ENCODE measurements at regions not wholly inside any gene's neighbourhood (a gene's known extent, or its start where the extent isn't known, plus 50 kb on each side); places are given as distances from the start of the nearest gene placed in this dataset.

DNA sequence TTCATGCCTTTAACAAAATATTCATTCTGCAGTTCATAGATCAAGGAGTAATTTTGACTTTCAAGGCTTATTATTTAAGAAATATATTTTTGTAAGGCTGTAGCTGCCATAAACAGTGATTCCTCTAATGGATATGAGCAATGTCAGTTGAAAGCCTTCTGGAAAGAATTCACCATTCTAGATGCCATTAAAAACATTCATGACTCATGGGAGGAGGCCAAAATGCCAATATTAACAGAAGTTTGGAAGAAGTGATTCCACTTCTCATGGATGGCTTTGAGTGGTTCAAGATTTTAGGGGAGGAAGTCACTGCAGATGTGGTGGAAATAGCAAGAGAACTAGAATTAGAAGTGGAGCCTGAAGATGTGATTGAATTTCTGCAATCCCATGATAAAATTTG, 229.1 kb downstream of the DEPDC1B start:
- TF ChIP-seq POLR2AphosphoS5 (IDR thresholded peaks at IDR 0.05) = no peak
- TF ChIP-seq, protein P1, sequence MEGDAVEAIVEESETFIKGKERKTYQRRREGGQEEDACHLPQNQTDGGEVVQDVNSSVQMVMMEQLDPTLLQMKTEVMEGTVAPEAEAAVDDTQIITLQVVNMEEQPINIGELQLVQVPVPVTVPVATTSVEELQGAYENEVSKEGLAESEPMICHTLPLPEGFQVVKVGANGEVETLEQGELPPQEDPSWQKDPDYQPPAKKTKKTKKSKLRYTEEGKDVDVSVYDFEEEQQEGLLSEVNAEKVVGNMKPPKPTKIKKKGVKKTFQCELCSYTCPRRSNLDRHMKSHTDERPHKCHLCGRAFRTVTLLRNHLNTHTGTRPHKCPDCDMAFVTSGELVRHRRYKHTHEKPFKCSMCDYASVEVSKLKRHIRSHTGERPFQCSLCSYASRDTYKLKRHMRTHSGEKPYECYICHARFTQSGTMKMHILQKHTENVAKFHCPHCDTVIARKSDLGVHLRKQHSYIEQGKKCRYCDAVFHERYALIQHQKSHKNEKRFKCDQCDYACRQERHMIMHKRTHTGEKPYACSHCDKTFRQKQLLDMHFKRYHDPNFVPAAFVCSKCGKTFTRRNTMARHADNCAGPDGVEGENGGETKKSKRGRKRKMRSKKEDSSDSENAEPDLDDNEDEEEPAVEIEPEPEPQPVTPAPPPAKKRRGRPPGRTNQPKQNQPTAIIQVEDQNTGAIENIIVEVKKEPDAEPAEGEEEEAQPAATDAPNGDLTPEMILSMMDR (IDR thresholded peaks at IDR 0.05 in 8 of 11, conservative IDR thresholded peaks at IDR 0.05 in 3 of 11) = no peak

All from spleen (tissue), 7 donors.